K562 (cell line): ENCODE measurements at regions not wholly inside any gene's neighbourhood (a gene's known extent, or its start where the extent isn't known, plus 50 kb on each side); places are given as distances from the start of the nearest gene placed in this dataset.

Experiments
- ATAC-seq: fragments of 200-7000 bp; cut with Tn5 transposase; 3 replicates; pipeline ENCODE4 v1.9.1; 2020; ENCODE audit warnings: moderate library complexity
- BruUV-seq: library from RNA; stranded (reverse); fragments of 400-500 nt; replicated peaks from 2 replicates; lab custom pipeline; 2021; lab: Mats Ljungman, UMichigan
- CTCF ChIA-PET: fragments of 300-600 bp; formaldehyde crosslinking; extraction: SDS; loops from one replicate; lab custom pipeline; 2021; ENCODE audit warnings: low intra/inter-chr PET ratio; lab: Yijun Ruan, JAX
- POLR2A ChIA-PET: fragments of 300-600, 350-650 bp; sonication (Branson Sonifier 250); formaldehyde crosslinking; extraction: SDS; loops from one replicate; lab custom pipeline; 2021; ENCODE audit warnings: antibody characterized with exemption, inconsistent platforms; lab: Yijun Ruan, JAX
- DNase-seq, 4 experiments: peaks; one replicate each; pipeline versions ENCODE4 v3.0.0 to v3.0.0-alpha.2; 2011 to 2018; ENCODE audit warnings: low spot score in 3 of 4, mixed read lengths in 3 of 4; ENCODE audit errors: extremely low read depth in 1 of 4
- FAIRE-seq: peaks from 2 replicates; lab custom pipeline; 2011; peaks lifted over from hg19 to GRCh38; lab: Jason Lieb, UNC
- H2AFZ ChIP-seq: 2 replicates; pipeline ENCODE4 v1.6.0; 2011; ENCODE audit warnings: low read depth, low read length, control low read depth, inconsistent platforms
- H3K27ac ChIP-seq: fragments of 200-600 bp; 3 replicates; pipeline ENCODE4 v1.8.0; 2011; ENCODE audit warnings: low read depth, mild to moderate bottlenecking, control low read depth, inconsistent platforms, low read length, moderate library complexity, mixed read lengths; ENCODE audit errors: extremely low read depth
- H3K27me3 ChIP-seq, 2 experiments: fragments of 300-600 bp in 1 of 2; 2 replicates in 1 of 2; 3 replicates in 1 of 2; pipeline versions ENCODE4 v1.6.0 to v1.8.0; 2011; ENCODE audit warnings: inconsistent platforms in 2 of 2, low read length in 2 of 2, mild to moderate bottlenecking in 1 of 2, mixed read lengths in 1 of 2, moderate library complexity in 1 of 2; ENCODE audit not compliant: control insufficient read depth in 2 of 2, insufficient read depth in 2 of 2
- H3K36me3 ChIP-seq: fragments of 300-600 bp; 3 replicates; pipeline ENCODE4 v1.8.0; 2011; ENCODE audit warnings: mild to moderate bottlenecking, low read length, inconsistent platforms; ENCODE audit not compliant: control insufficient read depth, insufficient read depth
- H3K4me1 ChIP-seq, 2 experiments: fragments of 200-600 bp in 1 of 2; replicated peaks in 1 of 2; 2 replicates in 1 of 2; 3 replicates in 1 of 2; pipeline versions ENCODE4 v1.5.1 to v1.8.0; 2011; ENCODE audit warnings: inconsistent platforms in 2 of 2, low read length in 2 of 2, mild to moderate bottlenecking in 1 of 2, mixed read lengths in 1 of 2, moderate library complexity in 1 of 2; ENCODE audit not compliant: control insufficient read depth in 2 of 2, insufficient read depth in 2 of 2
- H3K4me2 ChIP-seq: 2 replicates; pipeline ENCODE4 v1.6.1; 2011; ENCODE audit warnings: low read length, control low read depth, inconsistent platforms, mixed read lengths; ENCODE audit not compliant: insufficient read depth
- H3K4me3 ChIP-seq: fragments of 200-600 bp; sonication (generic), shearing (Covaris generic); 2 replicates; pipeline ENCODE4 v1.5.1; 2016; ENCODE audit warnings: control low read depth, inconsistent platforms
- H3K79me2 ChIP-seq: fragments of 200-600 bp; 3 replicates; pipeline ENCODE4 v1.8.0; 2011; ENCODE audit warnings: low read length, inconsistent platforms; ENCODE audit not compliant: control insufficient read depth, insufficient read depth
- H3K9ac ChIP-seq, 2 experiments: 2 replicates each; pipeline versions ENCODE4 v1.6.0 to v1.6.1; 2011; ENCODE audit warnings: low read depth in 2 of 2, low read length in 2 of 2, control low read depth in 1 of 2, inconsistent platforms in 1 of 2, mild to moderate bottlenecking in 1 of 2, mixed read lengths in 1 of 2; ENCODE audit not compliant: insufficient read depth in 1 of 2
- H3K9me1 ChIP-seq: one replicate; pipeline ENCODE4 v1.6.0; 2011; ENCODE audit warnings: inconsistent platforms, mild to moderate bottlenecking, low read length, moderate library complexity; ENCODE audit not compliant: control insufficient read depth, insufficient read depth
- H3K9me3 ChIP-seq: replicated peaks from 2 replicates; pipeline ENCODE4 v1.5.1; 2011; ENCODE audit warnings: low read depth, low read length, inconsistent platforms; ENCODE audit not compliant: control insufficient read depth, insufficient read depth
- H4K20me1 ChIP-seq: replicated peaks from 2 replicates; pipeline ENCODE4 v1.6.1; 2011; ENCODE audit warnings: low read length, inconsistent platforms, mixed read lengths; ENCODE audit not compliant: control insufficient read depth, insufficient read depth
- ATF7 ChIP-seq: fragments of 450-650 bp; IDR thresholded peaks from 2 replicates; pipeline ENCODE4 v1.7.1; 2014; ENCODE audit warnings: mild to moderate bottlenecking, moderate library complexity
- BHLHE40 ChIP-seq: IDR thresholded peaks from 2 replicates; pipeline ENCODE4 v1.6.1; 2011; ENCODE audit warnings: low read length, improper control_type of control experiment
- CEBPB ChIP-seq: fragments of 450-650 bp; IDR thresholded peaks from 2 replicates; pipeline ENCODE4 v1.6.1; 2016; ENCODE audit warnings: missing genetic modification characterization, missing compliant biosample characterization
- FOS ChIP-seq: IDR thresholded peaks from 3 replicates; pipeline ENCODE4 v1.6.1; 2011; ENCODE audit not compliant: insufficient read length; ENCODE audit errors: extremely low read depth
- MCM5 ChIP-seq: fragments of 450-650 bp; IDR thresholded peaks from 2 replicates; pipeline ENCODE4 v1.6.1; 2016; ENCODE audit warnings: low read depth
- RBM17 ChIP-seq: fragments of 200-400 bp; formaldehyde crosslinking; IDR thresholded peaks from 2 replicates; pipeline ENCODE4 v1.6.1; 2017; ENCODE audit warnings: low read depth, mild to moderate bottlenecking, low read length, borderline replicate concordance
- SETDB1 ChIP-seq: IDR thresholded peaks from one replicate; pipeline ENCODE4 v1.6.1; 2012; ENCODE audit warnings: low read length, control low read depth, inconsistent platforms
- SIRT6 ChIP-seq: IDR thresholded peaks from one replicate; pipeline ENCODE4 v1.6.1; 2012; ENCODE audit warnings: low read depth, mild to moderate bottlenecking, control low read depth, inconsistent platforms, low read length, moderate library complexity
- TEAD2 ChIP-seq: fragments of 450-650 bp; IDR thresholded peaks from 2 replicates; pipeline ENCODE4 v1.6.1; 2016; ENCODE audit warnings: missing genetic modification characterization, control low read depth, missing compliant biosample characterization
- ZBTB12 ChIP-seq: fragments of 250-450 bp; sonication (Bioruptor Pico); IDR thresholded peaks from 2 replicates; pipeline ENCODE4 v1.4.0; 2020
- WGBS: fragments of 100-300 bp; shearing (Covaris generic); methylation state at CpG from one replicate; pipeline ENCODE4 v1.1.6; 2016; ENCODE audit warnings: low coverage, mixed read lengths; ENCODE audit not compliant: insufficient coverage; ENCODE audit errors: missing lambda C conversion rate; 5-methylcytosine and 5-hydroxymethylcytosine counted together
- in situ Hi-C: fragments of 300-500 bp; cut with MboI; formaldehyde crosslinking; loops from 4 replicates; pipeline ENCODE4 v1.15.0; 2018; ENCODE audit warnings: inconsistent platforms, mixed read lengths
- intact Hi-C: fragments of 100-400 bp; cut with micrococcal nuclease; formaldehyde crosslinking; loops from 2 replicates; pipeline ENCODE4 v1.14.2; 2022
- TF ChIP-seq, protein P1 (sequence below), 2 experiments: fragments of 150-350 bp in 1 of 2; IDR thresholded peaks; 2 replicates each; pipeline ENCODE4 v1.6.1; 2012 to 2016; ENCODE audit warnings: low read depth in 2 of 2, low read length in 2 of 2, mild to moderate bottlenecking in 1 of 2, moderate library complexity in 1 of 2
- TF ChIP-seq, protein P2 (sequence below), 2 experiments: IDR thresholded peaks in 1 of 2; conservative IDR thresholded peaks in 1 of 2; 2 replicates each; pipeline ENCODE4 v1.6.1; 2016; ENCODE audit warnings: low read depth in 2 of 2, mild to moderate bottlenecking in 1 of 2, missing compliant biosample characterization in 1 of 2, missing genetic modification characterization in 1 of 2, moderate library complexity in 1 of 2
- TF ChIP-seq, protein P3 (sequence below): fragments of 450-650 bp; formaldehyde crosslinking; IDR thresholded peaks from 2 replicates; pipeline ENCODE4 v1.4.0; 2020; ENCODE audit warnings: mild to moderate bottlenecking

GRCh38 chr22:47657224-47657623 is 894.8 kb downstream of the TBC1D22A start (continued):
- TF ChIP-seq BHLHE40 (no peak), CEBPB (no peak), RBM17 (no peak), SETDB1 (no peak), FOS (no peak), SIRT6 (no peak)
- TF ChIP-seq, protein P1, sequence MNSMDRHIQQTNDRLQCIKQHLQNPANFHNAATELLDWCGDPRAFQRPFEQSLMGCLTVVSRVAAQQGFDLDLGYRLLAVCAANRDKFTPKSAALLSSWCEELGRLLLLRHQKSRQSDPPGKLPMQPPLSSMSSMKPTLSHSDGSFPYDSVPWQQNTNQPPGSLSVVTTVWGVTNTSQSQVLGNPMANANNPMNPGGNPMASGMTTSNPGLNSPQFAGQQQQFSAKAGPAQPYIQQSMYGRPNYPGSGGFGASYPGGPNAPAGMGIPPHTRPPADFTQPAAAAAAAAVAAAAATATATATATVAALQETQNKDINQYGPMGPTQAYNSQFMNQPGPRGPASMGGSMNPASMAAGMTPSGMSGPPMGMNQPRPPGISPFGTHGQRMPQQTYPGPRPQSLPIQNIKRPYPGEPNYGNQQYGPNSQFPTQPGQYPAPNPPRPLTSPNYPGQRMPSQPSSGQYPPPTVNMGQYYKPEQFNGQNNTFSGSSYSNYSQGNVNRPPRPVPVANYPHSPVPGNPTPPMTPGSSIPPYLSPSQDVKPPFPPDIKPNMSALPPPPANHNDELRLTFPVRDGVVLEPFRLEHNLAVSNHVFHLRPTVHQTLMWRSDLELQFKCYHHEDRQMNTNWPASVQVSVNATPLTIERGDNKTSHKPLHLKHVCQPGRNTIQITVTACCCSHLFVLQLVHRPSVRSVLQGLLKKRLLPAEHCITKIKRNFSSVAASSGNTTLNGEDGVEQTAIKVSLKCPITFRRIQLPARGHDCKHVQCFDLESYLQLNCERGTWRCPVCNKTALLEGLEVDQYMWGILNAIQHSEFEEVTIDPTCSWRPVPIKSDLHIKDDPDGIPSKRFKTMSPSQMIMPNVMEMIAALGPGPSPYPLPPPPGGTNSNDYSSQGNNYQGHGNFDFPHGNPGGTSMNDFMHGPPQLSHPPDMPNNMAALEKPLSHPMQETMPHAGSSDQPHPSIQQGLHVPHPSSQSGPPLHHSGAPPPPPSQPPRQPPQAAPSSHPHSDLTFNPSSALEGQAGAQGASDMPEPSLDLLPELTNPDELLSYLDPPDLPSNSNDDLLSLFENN (IDR thresholded peaks at IDR 0.05; ENCODE audit: low read depth in 2 of 2, low read length in 2 of 2): no peak

GRCh38 chr22:47656806-47657205 is 894.4 kb downstream of the TBC1D22A start:
- 95% methylated on average over 4 of the region's 8 CpGs for WGBS
- POLR2A ChIA-PET: no interaction called here
- TF ChIP-seq TEAD2: no peak
- TF ChIP-seq, protein P2, sequence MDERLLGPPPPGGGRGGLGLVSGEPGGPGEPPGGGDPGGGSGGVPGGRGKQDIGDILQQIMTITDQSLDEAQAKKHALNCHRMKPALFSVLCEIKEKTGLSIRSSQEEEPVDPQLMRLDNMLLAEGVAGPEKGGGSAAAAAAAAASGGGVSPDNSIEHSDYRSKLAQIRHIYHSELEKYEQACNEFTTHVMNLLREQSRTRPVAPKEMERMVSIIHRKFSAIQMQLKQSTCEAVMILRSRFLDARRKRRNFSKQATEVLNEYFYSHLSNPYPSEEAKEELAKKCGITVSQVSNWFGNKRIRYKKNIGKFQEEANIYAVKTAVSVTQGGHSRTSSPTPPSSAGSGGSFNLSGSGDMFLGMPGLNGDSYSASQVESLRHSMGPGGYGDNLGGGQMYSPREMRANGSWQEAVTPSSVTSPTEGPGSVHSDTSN (CRISPR knock-in tag; IDR thresholded peaks at IDR 0.05; ENCODE audit: low read depth): no peak
- TF ChIP-seq, protein P2 (tag; conservative IDR thresholded peaks at IDR 0.05; ENCODE audit: low read depth): no peak
- TF ChIP-seq MCM5: no peak
- TF ChIP-seq, protein P3, sequence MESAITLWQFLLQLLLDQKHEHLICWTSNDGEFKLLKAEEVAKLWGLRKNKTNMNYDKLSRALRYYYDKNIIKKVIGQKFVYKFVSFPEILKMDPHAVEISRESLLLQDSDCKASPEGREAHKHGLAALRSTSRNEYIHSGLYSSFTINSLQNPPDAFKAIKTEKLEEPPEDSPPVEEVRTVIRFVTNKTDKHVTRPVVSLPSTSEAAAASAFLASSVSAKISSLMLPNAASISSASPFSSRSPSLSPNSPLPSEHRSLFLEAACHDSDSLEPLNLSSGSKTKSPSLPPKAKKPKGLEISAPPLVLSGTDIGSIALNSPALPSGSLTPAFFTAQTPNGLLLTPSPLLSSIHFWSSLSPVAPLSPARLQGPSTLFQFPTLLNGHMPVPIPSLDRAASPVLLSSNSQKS (CRISPR knock-in tag): no peak
- TF ChIP-seq ZBTB12 (CRISPR knock-in tag): no peak
- TF ChIP-seq ATF7: no peak

More at GRCh38 chr22:47656806-47657205, 894.4 kb downstream of the TBC1D22A start:
- Histone ChIP-seq H3K9ac (no peak overlapping the region), H3K9me3 (no peaks in the 10 kb centered on the region), H2AFZ (no peak overlapping the region), H3K4me3 (no peak overlapping the region), H3K36me3 (peaks cover 12% of the 10 kb centered on the region; the same call in 2 of the 3 replicates), H3K4me1 (no peaks in the 10 kb centered on the region), H3K4me2 (no peak overlapping the region), H3K27ac (no peak overlapping the region), H3K9me1 (no peaks in the 10 kb centered on the region), H3K79me2 (peaks cover 16% of the 10 kb centered on the region), H3K27me3 (no peaks in the 10 kb centered on the region), H4K20me1 (0 out of 2 replicates have a peak, but pooled peaks cover 3% of the 10 kb centered on the region)
- intact Hi-C loops: no loop called here
- in situ Hi-C loops: no loop called here
- DNase-seq (no peak), FAIRE-seq (no peak), ATAC-seq (no peak)
- BruUV-seq: no TSS peak
- CTCF ChIA-PET: no interaction called here
